CD14-positive monocyte (primary cell): ENCODE measurements at regions not wholly inside any gene's neighbourhood (a gene's known extent, or its start where the extent isn't known, plus 50 kb on each side); places are given as distances from the start of the nearest gene placed in this dataset.
A peak's percentile ranks its signal among the peaks of the same experiment; 100 is the strongest.

Source experiments
- DNase-seq, 3 donors: peaks; one replicate each; pipeline ENCODE4 v3.0.0-alpha.2; 2011 to 2022
- H2AFZ ChIP-seq: 2 replicates; pipeline ENCODE4 v1.6.0; 2012; ENCODE audit warnings: mild to moderate bottlenecking, low read depth, low read length, inconsistent platforms; ENCODE audit not compliant: insufficient read depth, poor library complexity, severe bottlenecking
- H3K27ac ChIP-seq, 2 donors: 1 replicate in 1 of 2; 2 replicates in 1 of 2; pipeline ENCODE4 v1.5.1; 2012 to 2013; ENCODE audit warnings: low read length in 2 of 2, control low read depth in 1 of 2, inconsistent platforms in 1 of 2, low read depth in 1 of 2, mild to moderate bottlenecking in 1 of 2
- H3K27me3 ChIP-seq, 2 donors: one replicate each; pipeline versions ENCODE4 v1.6.0 to v1.6.1; 2011 to 2013; ENCODE audit warnings: low read length in 2 of 2; ENCODE audit not compliant: control insufficient read depth in 2 of 2, insufficient read depth in 2 of 2
- H3K36me3 ChIP-seq, 2 donors: replicated peaks in 1 of 2; 1 replicate in 1 of 2; 2 replicates in 1 of 2; pipeline versions ENCODE4 v1.5.1 to v1.6.1; 2012 to 2013; ENCODE audit warnings: low read length in 2 of 2, control low read depth in 1 of 2, inconsistent platforms in 1 of 2, mild to moderate bottlenecking in 1 of 2; ENCODE audit not compliant: insufficient read depth in 2 of 2, control insufficient read depth in 1 of 2
- H3K4me1 ChIP-seq, 2 donors: 1 replicate in 1 of 2; 2 replicates in 1 of 2; pipeline versions ENCODE4 v1.5.1 to v1.6.1; 2012 to 2013; ENCODE audit warnings: low read length in 2 of 2, control low read depth in 1 of 2, inconsistent platforms in 1 of 2, mild to moderate bottlenecking in 1 of 2, moderate library complexity in 1 of 2; ENCODE audit not compliant: insufficient read depth in 2 of 2, control insufficient read depth in 1 of 2
- H3K4me2 ChIP-seq: replicated peaks from 2 replicates; pipeline ENCODE3; 2012; ENCODE audit warnings: low read length, moderate library complexity, mild to moderate bottlenecking; ENCODE audit not compliant: poor library complexity, severe bottlenecking; ENCODE audit errors: extremely low read depth
- H3K4me3 ChIP-seq, 3 experiments: fragments of 200-600 bp in 1 of 3; sonication (generic) in 1 of 3; replicated peaks in 1 of 3; 1 replicate in 2 of 3; 2 replicates in 1 of 3; pipeline ENCODE4 v1.5.1; 2011 to 2013; ENCODE audit warnings: low read length in 3 of 3, mild to moderate bottlenecking in 3 of 3, control low read depth in 2 of 3, low read depth in 2 of 3, inconsistent platforms in 1 of 3, moderate library complexity in 1 of 3
- H3K79me2 ChIP-seq: 2 replicates; pipeline ENCODE4 v1.6.0; 2012; ENCODE audit warnings: mild to moderate bottlenecking, control low read depth, inconsistent platforms, low read length, moderate library complexity; ENCODE audit not compliant: insufficient read depth
- H3K9ac ChIP-seq: 2 replicates; pipeline ENCODE4 v1.6.0; 2017; ENCODE audit warnings: low read length, mild to moderate bottlenecking; ENCODE audit not compliant: insufficient read depth, poor library complexity, severe bottlenecking
- H3K9me3 ChIP-seq, 2 donors: replicated peaks in 1 of 2; 1 replicate in 1 of 2; 2 replicates in 1 of 2; pipeline versions ENCODE4 v1.5.1 to v1.6.1; 2012 to 2013; ENCODE audit warnings: low read length in 2 of 2, control low read depth in 1 of 2; ENCODE audit not compliant: control insufficient read depth in 1 of 2, insufficient read depth in 1 of 2
- H4K20me1 ChIP-seq: 2 replicates; pipeline ENCODE4 v1.6.0; 2012; ENCODE audit warnings: mild to moderate bottlenecking, low read length, control low read depth, moderate library complexity; ENCODE audit not compliant: insufficient read depth
- H3K27ac Mint-ChIP-seq, 7 donors: one replicate each; pipeline ENCODE4 v1.8.0; 2020; ENCODE audit warnings: mild to moderate bottlenecking in 7 of 7, mixed read lengths in 7 of 7, moderate library complexity in 6 of 7, inconsistent platforms in 2 of 7
- H3K27me3 Mint-ChIP-seq, 3 donors: one replicate each; pipeline ENCODE4 v1.8.0; 2021 to 2022; ENCODE audit warnings: low read depth in 3 of 3, mild to moderate bottlenecking in 3 of 3, mixed read lengths in 3 of 3, moderate library complexity in 3 of 3, inconsistent platforms in 1 of 3
- H3K36me3 Mint-ChIP-seq, 2 donors: one replicate each; pipeline ENCODE4 v1.8.0; 2020; ENCODE audit warnings: mixed read lengths in 2 of 2, inconsistent platforms in 1 of 2, mild to moderate bottlenecking in 1 of 2
- H3K4me1 Mint-ChIP-seq: one replicate; pipeline ENCODE4 v1.8.0; 2020; ENCODE audit warnings: mild to moderate bottlenecking, mixed read lengths
- H3K4me3 Mint-ChIP-seq, 2 donors: one replicate each; pipeline ENCODE4 v1.8.0; 2020; ENCODE audit warnings: mild to moderate bottlenecking in 2 of 2, mixed read lengths in 2 of 2, moderate library complexity in 1 of 2
- H3K9me3 Mint-ChIP-seq, 7 donors: one replicate each; pipeline ENCODE4 v1.8.0; 2020 to 2022; ENCODE audit warnings: mixed read lengths in 7 of 7, mild to moderate bottlenecking in 6 of 7, moderate library complexity in 6 of 7, inconsistent platforms in 2 of 7
- WGBS: methylation state at CpG from one replicate; pipeline ENCODE4 v1.1.5; 2013; ENCODE audit warnings: missing lambda C conversion rate; ENCODE audit not compliant: insufficient coverage; 5-methylcytosine and 5-hydroxymethylcytosine counted together
- intact Hi-C, 2 donors: fragments of 100-400 bp; cut with micrococcal nuclease; formaldehyde crosslinking; loops; one replicate each; pipeline versions ENCODE4 v1.15.0 to v1.15.1; 2023
- TF ChIP-seq, protein P1 (sequence below): fragments of 200-600 bp; IDR thresholded peaks from one replicate; pipeline ENCODE4 v1.8.0; 2022; ENCODE audit warnings: antibody characterized with exemption, mild to moderate bottlenecking

- peaks cover 0 to 7% (median 2%) of the 10 kb centered on the region in 7 donors for H3K9me3 Mint-ChIP-seq
- H3K27me3 Mint-ChIP-seq, result peaks cover 0 to 5% (median 5%) of the 10 kb centered on the region in 3 donors
- no peak overlapping the region for H3K4me3 Mint-ChIP-seq
- Histone ChIP-seq H3K36me3 (no peaks in the 10 kb centered on the region), H3K27me3 (no peaks in the 10 kb centered on the region), H4K20me1 (no peaks in the 10 kb centered on the region), H3K79me2 (no peaks in the 10 kb centered on the region), H2AFZ (no peak overlapping the region), H3K4me2 (no peak overlapping the region), H3K27ac (no peak overlapping the region), H3K9ac (no peak overlapping the region), H3K4me3 (no peak overlapping the region), H3K9me3 (no peaks in the 10 kb centered on the region), H3K4me1 (no peaks in the 10 kb centered on the region)
- 80% methylated on average over 1 of the region's 5 CpGs for WGBS
- H3K36me3 Mint-ChIP-seq, result no peaks in the 10 kb centered on the region
- DNase-seq, result no peak
- TF ChIP-seq, protein P1, sequence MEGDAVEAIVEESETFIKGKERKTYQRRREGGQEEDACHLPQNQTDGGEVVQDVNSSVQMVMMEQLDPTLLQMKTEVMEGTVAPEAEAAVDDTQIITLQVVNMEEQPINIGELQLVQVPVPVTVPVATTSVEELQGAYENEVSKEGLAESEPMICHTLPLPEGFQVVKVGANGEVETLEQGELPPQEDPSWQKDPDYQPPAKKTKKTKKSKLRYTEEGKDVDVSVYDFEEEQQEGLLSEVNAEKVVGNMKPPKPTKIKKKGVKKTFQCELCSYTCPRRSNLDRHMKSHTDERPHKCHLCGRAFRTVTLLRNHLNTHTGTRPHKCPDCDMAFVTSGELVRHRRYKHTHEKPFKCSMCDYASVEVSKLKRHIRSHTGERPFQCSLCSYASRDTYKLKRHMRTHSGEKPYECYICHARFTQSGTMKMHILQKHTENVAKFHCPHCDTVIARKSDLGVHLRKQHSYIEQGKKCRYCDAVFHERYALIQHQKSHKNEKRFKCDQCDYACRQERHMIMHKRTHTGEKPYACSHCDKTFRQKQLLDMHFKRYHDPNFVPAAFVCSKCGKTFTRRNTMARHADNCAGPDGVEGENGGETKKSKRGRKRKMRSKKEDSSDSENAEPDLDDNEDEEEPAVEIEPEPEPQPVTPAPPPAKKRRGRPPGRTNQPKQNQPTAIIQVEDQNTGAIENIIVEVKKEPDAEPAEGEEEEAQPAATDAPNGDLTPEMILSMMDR, result no peak
- H3K4me1 Mint-ChIP-seq, result peaks cover 2% of the 10 kb centered on the region
- H3K27ac Mint-ChIP-seq, result peak overlapping the region in 1 of 7 donors; percentile 57
- intact Hi-C loops, result no loop called here
Measured at GRCh38 chr6:14501914-14502313, 384.3 kb downstream of the CD83 start.

- H3K36me3 ChIP-seq, result no peaks in the 10 kb centered on the region
- Mint-ChIP-seq H3K9me3 (peaks cover 0 to 6% (median 0%) of the 10 kb centered on the region in 7 donors), H3K27me3 (peaks cover 0 to 5% (median 5%) of the 10 kb centered on the region in 3 donors), H3K4me1 (peaks cover 2% of the 10 kb centered on the region), H3K4me3 (no peak overlapping the region), H3K36me3 (no peaks in the 10 kb centered on the region), H3K27ac (peak overlapping the region in 1 of 7 donors; percentile 53)
- H3K4me1 ChIP-seq, result no peaks in the 10 kb centered on the region
- no peak overlapping the region for H2AFZ ChIP-seq
- no peak overlapping the region for H3K4me3 ChIP-seq
- H4K20me1 ChIP-seq, result no peaks in the 10 kb centered on the region
- TF ChIP-seq, protein P1, result no peak
- WGBS, result 78% methylated on average over 4 of the region's 6 CpGs
- intact Hi-C loops, result no loop called here
- H3K9ac ChIP-seq, result no peak overlapping the region
- H3K4me2 ChIP-seq, result no peak overlapping the region
- DNase-seq, result no peak
- no peaks in the 10 kb centered on the region for H3K79me2 ChIP-seq
- H3K9me3 ChIP-seq, result no peaks in the 10 kb centered on the region
- no peaks in the 10 kb centered on the region for H3K27me3 ChIP-seq
- no peak overlapping the region for H3K27ac ChIP-seq
Measured at GRCh38 chr6:14502551-14502950, 385.0 kb downstream of the CD83 start.
